HG03135 (cell line): ENCODE measurements at regions not wholly inside any gene's neighbourhood (a gene's known extent, or its start where the extent isn't known, plus 50 kb on each side); places are given as distances from the start of the nearest gene placed in this dataset.
"Not testable (repeated sequence)": the region's sequence is repeated elsewhere in the genome, so short reads cannot be mapped to it uniquely, and the experiment has no call there.

ENCODE experiments used
- ATAC-seq: cut with Tn5 transposase; IDR thresholded peaks from one replicate; pipeline ENCODE4 v1.9.1; 2021; ENCODE audit warnings: mild to moderate bottlenecking, moderate library complexity; ENCODE audit not compliant: unreplicated experiment

- ATAC-seq = no peak
These were observed 178.5 kb upstream of the FAT3 start for GRCh38 chr11:92046103-92046502.

- ATAC-seq = no peak
These were observed 179.3 kb upstream of the FAT3 start for GRCh38 chr11:92045301-92045700.

- no peak for ATAC-seq
These were observed 189.1 kb upstream of the FAT3 start for GRCh38 chr11:92035488-92035887.

GRCh38 chr11:92027136-92027535, 197.5 kb upstream of the FAT3 start:
- ATAC-seq = not testable (repeated sequence)

GRCh38 chr11:92026664-92027063, 198.0 kb upstream of the FAT3 start:
- ATAC-seq = no peak

GRCh38 chr11:92024788-92025187, 199.8 kb upstream of the FAT3 start:
- ATAC-seq = no peak

GRCh38 chr11:92022499-92022898, 202.1 kb upstream of the FAT3 start:
- ATAC-seq = no peak

GRCh38 chr11:92018332-92018731, 206.3 kb upstream of the FAT3 start:
- no peak for ATAC-seq

GRCh38 chr11:92008249-92008648, 216.4 kb upstream of the FAT3 start:
- ATAC-seq = no peak

GRCh38 chr11:92002568-92002967, 222.1 kb upstream of the FAT3 start:
- ATAC-seq = no peak

- no peak for ATAC-seq
These were observed 226.1 kb upstream of the FAT3 start for GRCh38 chr11:91998481-91998880.

GRCh38 chr11:91997226-91997625, 227.4 kb upstream of the FAT3 start:
- no peak for ATAC-seq

- ATAC-seq = no peak
These were observed 228.1 kb upstream of the FAT3 start for GRCh38 chr11:91996526-91996925.

- not testable (repeated sequence) for ATAC-seq
These were observed 236.2 kb upstream of the FAT3 start for GRCh38 chr11:91988443-91988842.

GRCh38 chr11:91986218-91986617, 238.4 kb upstream of the FAT3 start:
- no peak for ATAC-seq

- ATAC-seq = no peak
These were observed 240.5 kb upstream of the FAT3 start for GRCh38 chr11:91984033-91984584.

- ATAC-seq = no peak
These were observed 242.6 kb upstream of the FAT3 start for GRCh38 chr11:91981995-91982394.

- ATAC-seq = no peak
These were observed 244.8 kb upstream of the FAT3 start for GRCh38 chr11:91979775-91980174.

- ATAC-seq = no peak
These were observed 245.9 kb upstream of the FAT3 start for GRCh38 chr11:91978747-91979146.

- ATAC-seq = no peak
These were observed 251.9 kb upstream of the FAT3 start for GRCh38 chr11:91972665-91973266.

- no peak for ATAC-seq
These were observed 254.0 kb upstream of the FAT3 start for GRCh38 chr11:91970624-91971023.

- ATAC-seq = no peak
These were observed 255.1 kb upstream of the FAT3 start for GRCh38 chr11:91969486-91969885.

GRCh38 chr11:91967691-91968045, 256.9 kb upstream of the FAT3 start:
- ATAC-seq = no peak
